NCI-H2107 (cell line): ENCODE measurements at regions not wholly inside any gene's neighbourhood (a gene's known extent, or its start where the extent isn't known, plus 50 kb on each side); places are given as distances from the start of the nearest gene placed in this dataset.

Source experiments
- DNase-seq: peaks from one replicate; lab custom pipeline; 2025; lab: John Stamatoyannopoulos, UW

GRCh38 chr10:83937161-83937560 is 202.1 kb upstream of the GHITM start:
- DNase-seq = no peak

GRCh38 chr10:83937826-83938225 is 201.5 kb upstream of the GHITM start:
- DNase-seq = no peak

DNA sequence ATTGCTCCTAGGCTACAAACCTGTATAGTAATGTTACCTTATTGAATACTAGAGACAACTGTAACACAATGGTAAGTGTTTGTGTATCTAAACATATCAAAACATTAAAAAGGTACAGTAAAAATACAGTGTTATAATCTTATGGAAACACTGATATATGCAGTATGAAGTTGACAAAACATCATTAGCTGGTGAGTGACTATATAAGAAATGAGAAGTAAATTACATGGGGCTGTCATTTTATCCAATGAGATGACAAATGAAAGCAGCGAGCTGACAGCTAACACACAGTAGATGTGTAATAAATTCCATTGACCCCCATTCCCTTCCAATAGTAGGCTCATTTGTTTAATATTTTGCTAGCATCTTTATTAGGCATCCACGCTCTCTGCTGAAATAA is 198.1 kb upstream of the GHITM start:
- no peak for DNase-seq

DNA sequence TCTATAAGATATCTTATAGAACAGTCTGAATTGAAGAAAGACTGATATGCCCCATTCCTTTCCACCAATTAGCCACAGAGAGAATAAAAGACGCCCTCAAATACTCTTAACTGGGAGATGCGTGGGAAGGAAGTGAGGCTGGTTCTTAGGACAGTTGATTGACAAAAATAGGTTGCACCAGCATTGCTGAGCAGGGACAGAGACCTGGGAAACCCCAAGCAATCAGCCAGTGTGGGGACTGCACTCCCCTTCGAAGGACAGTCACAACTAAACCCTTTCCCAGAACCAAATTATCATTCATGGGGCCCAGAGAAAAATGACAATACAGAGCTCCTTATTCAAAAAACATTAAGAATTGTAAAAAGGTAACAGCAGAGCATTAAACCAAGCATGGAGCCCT is 196.9 kb upstream of the GHITM start:
- DNase-seq = no peak

DNA sequence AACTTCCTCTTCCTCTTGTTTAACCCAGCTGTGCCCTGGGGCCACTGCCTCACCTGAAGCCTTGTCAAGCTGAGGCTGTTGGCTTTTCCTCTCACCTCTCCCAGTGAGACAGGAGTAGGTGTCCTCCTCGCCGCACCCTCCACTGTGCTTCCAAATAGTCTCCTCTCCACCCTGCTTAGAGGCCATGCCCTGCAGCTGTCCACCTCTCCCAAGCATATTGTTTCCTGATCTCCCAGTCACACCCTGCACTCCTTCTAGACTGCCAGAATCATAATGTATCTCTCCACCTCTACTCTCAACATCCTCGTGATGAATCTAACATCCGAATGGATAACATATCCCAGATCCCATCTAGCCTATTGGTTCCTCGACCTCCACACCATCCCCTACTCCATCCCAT is 196.3 kb upstream of the GHITM start:
- no peak for DNase-seq

GRCh38 chr10:83943920-83944319 is 195.4 kb upstream of the GHITM start:
- no peak for DNase-seq

DNA sequence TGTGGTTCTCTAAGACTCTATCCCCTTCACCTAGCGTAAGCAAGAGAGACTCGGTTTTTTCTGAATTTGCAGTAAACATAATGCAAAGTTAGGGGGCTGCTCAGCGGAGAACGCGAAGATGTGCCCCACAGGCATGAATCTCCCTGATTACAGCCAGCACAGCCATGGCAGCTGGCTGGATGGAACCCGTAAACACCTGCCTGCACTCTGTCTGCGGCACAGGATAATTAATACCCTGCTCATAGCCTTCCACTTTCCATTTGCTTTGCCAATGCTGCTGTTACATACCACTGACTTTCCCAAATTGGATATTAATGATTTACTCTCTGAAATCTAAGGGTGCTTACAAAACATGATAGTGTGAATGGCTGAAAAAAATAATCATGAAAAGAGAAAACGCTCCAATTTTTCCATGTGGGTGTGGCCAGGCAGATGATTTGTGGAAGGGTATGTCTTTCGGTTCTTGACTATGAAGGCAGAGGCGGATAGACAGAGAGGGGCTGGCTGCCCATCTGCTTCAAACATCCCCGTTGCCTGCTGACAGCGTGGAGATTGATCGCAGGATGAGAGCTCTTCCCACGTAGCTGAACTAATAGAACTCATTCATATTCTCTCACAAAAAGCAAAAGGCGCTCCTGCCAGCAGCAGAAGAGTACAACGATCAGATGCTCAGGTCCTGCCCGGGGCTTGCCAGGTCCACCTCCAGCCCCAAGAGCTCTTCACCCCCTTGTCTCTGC is 193.2 kb upstream of the GHITM start:
- DNase-seq = no peak

- DNase-seq = no peak
Measured at GRCh38 chr10:83952314-83952713, 187.0 kb upstream of the GHITM start.

DNA sequence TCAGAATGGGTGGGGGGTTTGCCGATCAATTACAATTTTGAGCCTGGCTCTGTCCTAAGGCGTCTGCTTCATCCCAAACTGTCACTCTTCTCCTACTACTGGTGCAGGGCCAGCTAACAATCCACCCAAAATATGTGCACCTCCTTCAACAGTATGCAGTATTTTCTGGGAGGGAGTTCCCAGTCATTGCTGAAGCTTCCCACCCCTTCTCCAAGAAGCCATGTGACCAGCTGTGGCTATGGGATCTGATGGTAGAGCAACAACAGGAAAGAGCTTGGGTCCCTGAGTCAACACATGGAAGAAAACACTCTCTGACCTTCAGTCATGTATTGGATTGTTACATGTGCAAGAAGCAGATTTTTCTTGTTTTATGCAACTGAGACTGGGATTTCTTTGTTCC is 185.7 kb upstream of the GHITM start:
- DNase-seq = no peak

- DNase-seq = no peak
Measured at GRCh38 chr10:83954193-83954799, 185.0 kb upstream of the GHITM start.

GRCh38 chr10:83955406-83955805 is 183.9 kb upstream of the GHITM start:
- DNase-seq = no peak

DNA sequence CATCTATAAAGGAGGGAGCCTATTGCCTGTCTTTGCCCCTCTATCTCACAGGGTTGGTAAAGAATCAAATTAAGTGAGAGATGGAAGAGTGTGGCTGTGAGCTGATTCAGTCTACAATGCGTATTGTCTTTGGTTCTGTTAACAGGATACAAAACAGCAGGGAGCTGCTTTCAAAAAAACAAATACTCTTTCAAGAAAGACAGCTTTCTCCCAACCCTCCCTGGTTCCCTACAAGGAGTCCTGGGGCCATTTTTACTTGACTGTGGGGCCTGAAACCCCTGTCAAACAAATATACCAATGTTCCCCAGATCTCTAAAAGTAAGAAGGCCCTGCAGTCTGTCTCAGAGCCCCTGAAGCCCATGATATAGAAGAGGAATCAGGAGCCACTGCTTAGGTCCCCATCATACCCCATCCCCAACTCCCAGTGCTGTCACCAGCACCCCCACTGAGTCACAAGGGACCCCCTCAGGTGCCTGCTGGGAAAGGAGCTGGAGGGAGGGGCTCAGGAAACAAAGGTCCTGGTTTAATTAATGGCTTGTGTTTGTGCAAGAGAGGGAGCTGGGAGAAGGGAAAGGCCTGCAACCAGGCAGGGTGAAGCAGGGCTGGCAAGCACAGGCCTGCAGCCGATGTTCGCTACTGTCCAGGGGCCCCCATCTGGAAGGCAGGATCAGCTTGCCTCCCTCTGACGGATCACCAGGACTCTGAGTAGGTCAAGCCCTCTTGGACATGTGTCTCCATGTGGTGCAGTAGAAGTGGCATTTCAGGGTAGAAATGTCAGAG is 182.0 kb upstream of the GHITM start:
- DNase-seq = no peak

GRCh38 chr10:83959328-83959727 is 180.0 kb upstream of the GHITM start:
- no peak for DNase-seq

- DNase-seq = no peak
Measured at GRCh38 chr10:83960125-83960524, 179.2 kb upstream of the GHITM start.

- no peak for DNase-seq
Measured at GRCh38 chr10:83961620-83962019, 177.7 kb upstream of the GHITM start.

DNA sequence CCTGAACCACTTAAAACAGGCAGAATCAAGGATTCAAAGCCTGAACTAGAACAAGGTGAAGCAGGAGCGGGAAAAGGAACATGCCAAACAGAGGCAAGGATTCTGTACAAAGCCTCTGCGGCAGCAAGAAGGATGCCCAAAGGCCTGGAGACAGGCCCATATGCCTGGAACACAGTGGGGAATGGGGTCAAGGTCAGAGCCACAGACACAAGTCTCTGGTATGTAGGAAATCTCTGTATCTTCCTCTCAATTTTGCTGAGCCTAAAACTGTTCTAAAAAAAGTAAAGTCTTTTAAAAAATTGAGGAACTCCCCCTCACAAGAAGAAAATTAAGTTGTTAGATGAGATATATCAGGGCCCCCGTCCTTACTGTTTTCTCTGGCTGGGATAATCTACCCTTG is 175.9 kb upstream of the GHITM start:
- DNase-seq = no peak

GRCh38 chr10:83965473-83965872 is 173.8 kb upstream of the GHITM start:
- DNase-seq = no peak

DNA sequence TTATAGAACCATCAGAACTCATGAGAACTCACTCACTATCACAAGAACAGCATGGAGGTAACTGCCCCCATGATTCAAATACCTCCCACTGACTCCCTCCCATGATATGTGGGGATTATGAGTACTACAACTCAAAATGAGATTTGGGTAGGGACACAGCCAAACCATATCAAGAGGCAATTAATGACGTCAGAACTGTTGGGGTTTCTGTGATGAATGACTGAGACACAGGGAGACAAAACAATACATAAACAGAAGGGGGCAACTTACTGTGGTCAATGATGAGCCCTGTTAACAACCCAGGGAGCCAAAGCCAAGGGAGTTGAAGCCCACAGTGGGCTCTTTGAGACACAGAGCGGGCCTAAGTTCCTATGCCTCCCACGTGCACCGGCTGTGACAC is 171.3 kb upstream of the GHITM start:
- no peak for DNase-seq

GRCh38 chr10:83978681-83979383 is 160.5 kb upstream of the GHITM start:
- DNase-seq = no peak

DNA sequence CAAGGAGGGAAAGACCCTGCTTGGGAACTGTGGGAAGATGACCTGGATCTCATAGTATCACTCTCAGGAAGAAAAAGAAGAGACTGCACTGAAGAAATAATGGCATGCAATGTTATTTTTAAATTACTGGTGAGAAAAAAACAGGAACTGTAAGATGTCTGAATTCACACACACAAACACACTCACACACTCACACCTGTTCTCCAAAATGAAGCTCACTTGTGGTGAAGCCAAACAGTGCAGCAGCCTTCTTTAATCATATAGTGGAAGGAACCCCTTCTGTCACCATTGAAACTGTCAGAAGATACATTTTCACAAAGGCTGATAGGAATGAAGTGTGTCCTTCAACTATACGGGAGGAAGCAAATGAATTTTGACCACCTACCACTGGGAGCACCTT is 156.5 kb upstream of the GHITM start:
- no peak for DNase-seq

GRCh38 chr10:83983578-83984255 is 155.6 kb upstream of the GHITM start:
- no peak for DNase-seq

- DNase-seq = no peak
Measured at GRCh38 chr10:83984256-83984640, 155.1 kb upstream of the GHITM start.
